K562 (cell line): ENCODE measurements at regions not wholly inside any gene's neighbourhood (a gene's known extent, or its start where the extent isn't known, plus 50 kb on each side); places are given as distances from the start of the nearest gene placed in this dataset.

Source experiments
- ATAC-seq: fragments of 200-7000 bp; cut with Tn5 transposase; 3 replicates; pipeline ENCODE4 v1.9.1; 2020; ENCODE audit warnings: moderate library complexity
- BruUV-seq: library from RNA; stranded (reverse); fragments of 400-500 nt; replicated peaks from 2 replicates; lab custom pipeline; 2021; lab: Mats Ljungman, UMichigan
- CTCF ChIA-PET: fragments of 300-600 bp; formaldehyde crosslinking; extraction: SDS; loops from one replicate; lab custom pipeline; 2021; ENCODE audit warnings: low intra/inter-chr PET ratio; lab: Yijun Ruan, JAX
- POLR2A ChIA-PET: fragments of 300-600, 350-650 bp; sonication (Branson Sonifier 250); formaldehyde crosslinking; extraction: SDS; loops from one replicate; lab custom pipeline; 2021; ENCODE audit warnings: antibody characterized with exemption, inconsistent platforms; lab: Yijun Ruan, JAX
- DNase-seq, 4 experiments: peaks; one replicate each; pipeline versions ENCODE4 v3.0.0 to v3.0.0-alpha.2; 2011 to 2018; ENCODE audit warnings: low spot score in 3 of 4, mixed read lengths in 3 of 4; ENCODE audit errors: extremely low read depth in 1 of 4
- FAIRE-seq: peaks from 2 replicates; lab custom pipeline; 2011; peaks lifted over from hg19 to GRCh38; lab: Jason Lieb, UNC
- H2AFZ ChIP-seq: 2 replicates; pipeline ENCODE4 v1.6.0; 2011; ENCODE audit warnings: low read depth, low read length, control low read depth, inconsistent platforms
- H3K27ac ChIP-seq: fragments of 200-600 bp; 3 replicates; pipeline ENCODE4 v1.8.0; 2011; ENCODE audit warnings: low read depth, mild to moderate bottlenecking, control low read depth, inconsistent platforms, low read length, moderate library complexity, mixed read lengths; ENCODE audit errors: extremely low read depth
- H3K27me3 ChIP-seq, 2 experiments: fragments of 300-600 bp in 1 of 2; 2 replicates in 1 of 2; 3 replicates in 1 of 2; pipeline versions ENCODE4 v1.6.0 to v1.8.0; 2011; ENCODE audit warnings: inconsistent platforms in 2 of 2, low read length in 2 of 2, mild to moderate bottlenecking in 1 of 2, mixed read lengths in 1 of 2, moderate library complexity in 1 of 2; ENCODE audit not compliant: control insufficient read depth in 2 of 2, insufficient read depth in 2 of 2
- H3K36me3 ChIP-seq: fragments of 300-600 bp; 3 replicates; pipeline ENCODE4 v1.8.0; 2011; ENCODE audit warnings: mild to moderate bottlenecking, low read length, inconsistent platforms; ENCODE audit not compliant: control insufficient read depth, insufficient read depth
- H3K4me1 ChIP-seq, 2 experiments: fragments of 200-600 bp in 1 of 2; replicated peaks in 1 of 2; 2 replicates in 1 of 2; 3 replicates in 1 of 2; pipeline versions ENCODE4 v1.5.1 to v1.8.0; 2011; ENCODE audit warnings: inconsistent platforms in 2 of 2, low read length in 2 of 2, mild to moderate bottlenecking in 1 of 2, mixed read lengths in 1 of 2, moderate library complexity in 1 of 2; ENCODE audit not compliant: control insufficient read depth in 2 of 2, insufficient read depth in 2 of 2
- H3K4me2 ChIP-seq: 2 replicates; pipeline ENCODE4 v1.6.1; 2011; ENCODE audit warnings: low read length, control low read depth, inconsistent platforms, mixed read lengths; ENCODE audit not compliant: insufficient read depth
- H3K4me3 ChIP-seq: fragments of 200-600 bp; sonication (generic), shearing (Covaris generic); 2 replicates; pipeline ENCODE4 v1.5.1; 2016; ENCODE audit warnings: control low read depth, inconsistent platforms
- H3K79me2 ChIP-seq: fragments of 200-600 bp; 3 replicates; pipeline ENCODE4 v1.8.0; 2011; ENCODE audit warnings: low read length, inconsistent platforms; ENCODE audit not compliant: control insufficient read depth, insufficient read depth
- H3K9ac ChIP-seq, 2 experiments: 2 replicates each; pipeline versions ENCODE4 v1.6.0 to v1.6.1; 2011; ENCODE audit warnings: low read depth in 2 of 2, low read length in 2 of 2, control low read depth in 1 of 2, inconsistent platforms in 1 of 2, mild to moderate bottlenecking in 1 of 2, mixed read lengths in 1 of 2; ENCODE audit not compliant: insufficient read depth in 1 of 2
- H3K9me1 ChIP-seq: one replicate; pipeline ENCODE4 v1.6.0; 2011; ENCODE audit warnings: inconsistent platforms, mild to moderate bottlenecking, low read length, moderate library complexity; ENCODE audit not compliant: control insufficient read depth, insufficient read depth
- H3K9me3 ChIP-seq: replicated peaks from 2 replicates; pipeline ENCODE4 v1.5.1; 2011; ENCODE audit warnings: low read depth, low read length, inconsistent platforms; ENCODE audit not compliant: control insufficient read depth, insufficient read depth
- H4K20me1 ChIP-seq: replicated peaks from 2 replicates; pipeline ENCODE4 v1.6.1; 2011; ENCODE audit warnings: low read length, inconsistent platforms, mixed read lengths; ENCODE audit not compliant: control insufficient read depth, insufficient read depth
- DNMT1 ChIP-seq: fragments of 450-650 bp; IDR thresholded peaks from 2 replicates; pipeline ENCODE4 v1.6.1; 2016; ENCODE audit warnings: antibody characterized with exemption, mild to moderate bottlenecking
- STAT5A ChIP-seq: IDR thresholded peaks from 2 replicates; pipeline ENCODE4 v1.6.1; 2012; ENCODE audit warnings: low read length, inconsistent platforms, borderline replicate concordance
- TARDBP ChIP-seq: fragments of 450-650 bp; IDR thresholded peaks from 2 replicates; pipeline ENCODE4 v1.6.1; 2016
- ZNF444 ChIP-seq: fragments of 250-450 bp; sonication (Bioruptor Pico); IDR thresholded peaks from 2 replicates; pipeline ENCODE4 v1.4.0; 2020; ENCODE audit warnings: mild to moderate bottlenecking, moderate library complexity
- ZNF717 ChIP-seq: fragments of 250-450 bp; sonication (Bioruptor Pico); IDR thresholded peaks from 2 replicates; pipeline ENCODE4 v1.5.0; 2021
- WGBS: fragments of 100-300 bp; shearing (Covaris generic); methylation state at CpG from one replicate; pipeline ENCODE4 v1.1.6; 2016; ENCODE audit warnings: low coverage, mixed read lengths; ENCODE audit not compliant: insufficient coverage; ENCODE audit errors: missing lambda C conversion rate; 5-methylcytosine and 5-hydroxymethylcytosine counted together
- in situ Hi-C: fragments of 300-500 bp; cut with MboI; formaldehyde crosslinking; loops from 4 replicates; pipeline ENCODE4 v1.15.0; 2018; ENCODE audit warnings: inconsistent platforms, mixed read lengths
- intact Hi-C: fragments of 100-400 bp; cut with micrococcal nuclease; formaldehyde crosslinking; loops from 2 replicates; pipeline ENCODE4 v1.14.2; 2022
- TF ChIP-seq, protein P1 (sequence below): fragments of 250-450 bp; sonication (Bioruptor Pico); IDR thresholded peaks from 2 replicates; pipeline ENCODE4 v1.5.0; 2021; ENCODE audit warnings: mild to moderate bottlenecking, borderline replicate concordance

DNA sequence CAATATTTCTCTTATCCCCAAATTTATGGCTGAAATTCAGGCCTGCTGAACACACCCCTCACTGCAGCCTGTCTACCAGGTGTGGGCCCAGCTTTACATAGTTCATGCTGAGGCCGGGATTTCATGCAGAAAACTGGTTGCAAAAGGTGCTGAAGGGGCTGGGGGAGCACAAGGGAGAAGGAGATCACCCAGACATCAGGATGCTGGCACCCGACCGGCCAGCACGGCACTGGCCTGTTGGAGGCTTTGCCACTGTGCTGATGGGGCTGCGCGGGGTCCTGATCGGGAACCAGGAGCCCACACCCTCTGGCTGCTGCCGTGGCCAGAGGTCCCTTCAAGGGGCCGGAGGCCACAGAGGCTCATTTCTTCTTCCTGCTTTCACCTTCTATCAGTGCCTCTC lies 177.9 kb upstream of the C2CD4B start (continued):
- TF ChIP-seq ZNF717 (CRISPR knock-in tag), result no peak
- no peak for TF ChIP-seq TARDBP
- TF ChIP-seq DNMT1, result no peak
- no peak for TF ChIP-seq ZNF444
- TF ChIP-seq, protein P1, sequence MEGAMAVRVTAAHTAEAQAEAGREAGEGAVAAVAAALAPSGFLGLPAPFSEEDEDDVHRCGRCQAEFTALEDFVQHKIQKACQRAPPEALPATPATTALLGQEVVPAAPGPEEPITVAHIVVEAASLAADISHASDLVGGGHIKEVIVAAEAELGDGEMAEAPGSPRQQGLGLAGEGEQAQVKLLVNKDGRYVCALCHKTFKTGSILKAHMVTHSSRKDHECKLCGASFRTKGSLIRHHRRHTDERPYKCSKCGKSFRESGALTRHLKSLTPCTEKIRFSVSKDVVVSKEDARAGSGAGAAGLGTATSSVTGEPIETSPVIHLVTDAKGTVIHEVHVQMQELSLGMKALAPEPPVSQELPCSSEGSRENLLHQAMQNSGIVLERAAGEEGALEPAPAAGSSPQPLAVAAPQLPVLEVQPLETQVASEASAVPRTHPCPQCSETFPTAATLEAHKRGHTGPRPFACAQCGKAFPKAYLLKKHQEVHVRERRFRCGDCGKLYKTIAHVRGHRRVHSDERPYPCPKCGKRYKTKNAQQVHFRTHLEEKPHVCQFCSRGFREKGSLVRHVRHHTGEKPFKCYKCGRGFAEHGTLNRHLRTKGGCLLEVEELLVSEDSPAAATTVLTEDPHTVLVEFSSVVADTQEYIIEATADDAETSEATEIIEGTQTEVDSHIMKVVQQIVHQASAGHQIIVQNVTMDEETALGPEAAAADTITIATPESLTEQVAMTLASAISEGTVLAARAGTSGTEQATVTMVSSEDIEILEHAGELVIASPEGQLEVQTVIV (CRISPR knock-in tag), result no peak

DNA sequence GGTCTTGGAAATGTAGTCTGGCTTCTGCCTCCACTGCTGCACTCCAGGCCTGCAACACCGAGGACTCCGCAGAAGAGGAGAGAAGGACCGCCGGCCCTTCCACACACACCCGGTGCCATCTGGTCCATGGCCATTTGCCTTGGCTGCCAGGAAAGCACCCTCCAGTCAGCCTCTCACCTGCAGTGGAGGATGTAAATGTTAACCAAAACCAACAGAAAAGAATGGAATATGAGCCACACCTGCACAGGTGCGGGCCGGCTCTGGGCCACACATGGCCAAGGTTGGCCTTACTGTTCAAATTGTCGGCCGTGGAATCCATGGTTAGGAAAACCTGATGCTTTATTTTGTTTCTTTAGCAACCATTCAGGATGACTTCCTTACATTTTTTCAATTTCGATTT lies 178.3 kb upstream of the C2CD4B start:
- Histone ChIP-seq H3K36me3 (no peaks in the 10 kb centered on the region), H3K79me2 (no peaks in the 10 kb centered on the region), H3K4me2 (no peak overlapping the region), H3K27ac (no peak overlapping the region), H3K9me1 (no peaks in the 10 kb centered on the region), H2AFZ (no peak overlapping the region), H4K20me1 (no peaks in the 10 kb centered on the region), H3K4me3 (no peak overlapping the region), H3K4me1 (no peaks in the 10 kb centered on the region), H3K27me3 (peaks cover 3 to 34% of the 10 kb centered on the region in 2 experiments; a peak in 4 of 5 replicates), H3K9me3 (no peaks in the 10 kb centered on the region), H3K9ac (no peak overlapping the region)
- intact Hi-C loops, result no loop called here
- no TSS peak for BruUV-seq
- DNase-seq (no peak), ATAC-seq (no peak), FAIRE-seq (no peak)
- no peak for TF ChIP-seq STAT5A
- POLR2A ChIA-PET, result no interaction called here
- in situ Hi-C loops, result no loop called here
- WGBS, result 0% methylated on average over 7 of the region's 10 CpGs
- CTCF ChIA-PET, result no interaction called here
